HG03469 (cell line): ENCODE measurements at regions not wholly inside any gene's neighbourhood (a gene's known extent, or its start where the extent isn't known, plus 50 kb on each side); places are given as distances from the start of the nearest gene placed in this dataset.

Experiments used
- ATAC-seq: cut with Tn5 transposase; IDR thresholded peaks from one replicate; pipeline ENCODE4 v1.9.1; 2021; ENCODE audit warnings: mild to moderate bottlenecking, moderate library complexity, moderate number of reproducible peaks; ENCODE audit not compliant: unreplicated experiment

- ATAC-seq = no peak
Measured at GRCh38 chr22:22798232-22798616, 89.4 kb upstream of the IGLL5 start.

GRCh38 chr22:22798716-22799115 is 88.9 kb upstream of the IGLL5 start:
- ATAC-seq = no peak

- ATAC-seq = no peak
Measured at GRCh38 chr22:22799561-22799960, 88.1 kb upstream of the IGLL5 start.

GRCh38 chr22:22800716-22801115 is 86.9 kb upstream of the IGLL5 start:
- no peak for ATAC-seq

GRCh38 chr22:22802339-22802970 is 85.2 kb upstream of the IGLL5 start:
- ATAC-seq = no peak

- ATAC-seq = no peak
Measured at GRCh38 chr22:22803285-22803853, 84.2 kb upstream of the IGLL5 start.

GRCh38 chr22:22810018-22810427 is 77.6 kb upstream of the IGLL5 start:
- no peak for ATAC-seq

GRCh38 chr22:22810471-22810870 is 77.1 kb upstream of the IGLL5 start:
- ATAC-seq = no peak

GRCh38 chr22:22811016-22812009 is 76.3 kb upstream of the IGLL5 start:
- no peak for ATAC-seq

- ATAC-seq = no peak
Measured at GRCh38 chr22:22812031-22812905, 75.3 kb upstream of the IGLL5 start.

GRCh38 chr22:22813126-22814075 is 74.2 kb upstream of the IGLL5 start:
- ATAC-seq = no peak

GRCh38 chr22:22814666-22815396 is 72.8 kb upstream of the IGLL5 start:
- ATAC-seq = no peak

GRCh38 chr22:22815397-22816170 is 72.0 kb upstream of the IGLL5 start:
- ATAC-seq = no peak

- ATAC-seq = no peak
Measured at GRCh38 chr22:22816171-22816514, 71.5 kb upstream of the IGLL5 start.

GRCh38 chr22:22816766-22817410 is 70.7 kb upstream of the IGLL5 start:
- ATAC-seq = no peak

- ATAC-seq = no peak
Measured at GRCh38 chr22:22817468-22818201, 70.0 kb upstream of the IGLL5 start.

GRCh38 chr22:22818202-22818538 is 69.4 kb upstream of the IGLL5 start:
- no peak for ATAC-seq
